NCI-H774 (cell line): ENCODE measurements at regions not wholly inside any gene's neighbourhood (a gene's known extent, or its start where the extent isn't known, plus 50 kb on each side); places are given as distances from the start of the nearest gene placed in this dataset.

Experiments used
- DNase-seq: peaks from one replicate; lab custom pipeline; 2025; lab: John Stamatoyannopoulos, UW

GRCh38 chr17:55582897-55583296 lies 71.6 kb upstream of the SMIM36 start:
- no peak for DNase-seq

- DNase-seq: no peak
These were observed 69.4 kb upstream of the SMIM36 start for GRCh38 chr17:55580596-55581133.

GRCh38 chr17:55577687-55578086 lies 66.4 kb upstream of the SMIM36 start:
- no peak for DNase-seq

GRCh38 chr17:55576996-55577586 lies 65.8 kb upstream of the SMIM36 start:
- DNase-seq: no peak

- no peak for DNase-seq
These were observed 65.2 kb upstream of the SMIM36 start for GRCh38 chr17:55576237-55576995.

DNA sequence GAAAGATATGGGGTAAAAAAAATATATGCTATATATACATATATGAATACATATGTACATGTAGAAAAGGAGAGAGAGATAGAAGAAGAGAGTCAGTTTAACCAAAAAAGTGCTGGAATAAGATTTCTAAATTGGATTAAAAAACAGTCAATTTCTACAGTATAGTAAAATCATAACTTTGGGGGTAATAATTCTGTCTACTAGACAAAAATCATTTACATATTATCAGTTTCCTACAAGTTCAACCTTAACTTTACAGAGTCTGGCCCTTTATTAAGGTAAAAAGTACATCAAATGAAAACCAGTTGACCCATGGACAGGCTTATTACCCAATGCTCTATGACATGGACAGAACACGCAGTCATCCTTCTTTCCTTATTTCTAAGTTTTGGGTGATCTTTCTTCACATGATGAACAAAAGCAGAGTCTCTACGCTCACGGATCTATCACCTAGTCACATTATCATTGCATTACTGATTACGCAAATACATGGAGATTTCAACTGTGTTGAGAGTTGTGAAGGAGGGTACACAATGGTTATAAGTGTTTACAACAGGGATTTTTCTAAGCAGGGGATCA lies 63.9 kb upstream of the SMIM36 start:
- no peak for DNase-seq

DNA sequence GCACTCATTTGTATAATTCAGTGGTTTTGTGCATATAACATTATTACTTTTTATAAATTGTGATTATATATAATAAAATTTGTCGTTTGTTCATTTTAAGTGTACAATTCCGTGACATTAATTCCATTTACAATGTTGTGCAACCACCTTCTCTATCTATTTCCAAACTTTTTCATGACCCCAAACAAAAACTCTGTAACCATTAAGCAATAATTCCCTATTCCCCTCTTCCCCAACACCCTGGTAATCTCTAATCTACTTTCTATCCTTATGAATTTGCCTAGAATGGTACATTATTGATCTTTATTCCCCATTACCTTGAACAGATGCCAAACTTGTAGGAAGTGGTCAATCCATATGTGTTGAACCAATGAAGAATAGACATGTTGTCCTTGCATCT lies 61.3 kb upstream of the SMIM36 start:
- no peak for DNase-seq

- no peak for DNase-seq
These were observed 60.9 kb upstream of the SMIM36 start for GRCh38 chr17:55572139-55572538.

DNA sequence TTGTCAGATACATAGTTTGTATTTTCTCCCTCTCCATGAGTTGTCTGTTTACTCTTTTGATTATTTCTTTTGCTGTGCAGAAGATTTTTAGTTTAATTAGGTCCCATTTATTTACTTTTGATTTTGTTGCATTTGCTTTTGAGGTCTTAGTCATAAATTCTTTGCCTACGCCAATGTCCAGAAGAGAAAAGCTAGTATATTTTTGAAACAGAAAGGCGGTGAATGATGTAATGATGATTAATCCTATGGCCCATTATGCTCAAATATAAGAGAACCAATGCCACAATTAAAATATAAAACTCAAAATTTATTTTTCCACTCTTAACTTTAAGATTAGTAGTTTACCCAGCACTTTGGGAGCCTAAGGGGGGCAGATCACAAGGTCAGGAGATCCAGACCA lies 59.8 kb upstream of the SMIM36 start:
- DNase-seq: no peak

- no peak for DNase-seq
These were observed 59.1 kb upstream of the SMIM36 start for GRCh38 chr17:55570391-55570790.

DNA sequence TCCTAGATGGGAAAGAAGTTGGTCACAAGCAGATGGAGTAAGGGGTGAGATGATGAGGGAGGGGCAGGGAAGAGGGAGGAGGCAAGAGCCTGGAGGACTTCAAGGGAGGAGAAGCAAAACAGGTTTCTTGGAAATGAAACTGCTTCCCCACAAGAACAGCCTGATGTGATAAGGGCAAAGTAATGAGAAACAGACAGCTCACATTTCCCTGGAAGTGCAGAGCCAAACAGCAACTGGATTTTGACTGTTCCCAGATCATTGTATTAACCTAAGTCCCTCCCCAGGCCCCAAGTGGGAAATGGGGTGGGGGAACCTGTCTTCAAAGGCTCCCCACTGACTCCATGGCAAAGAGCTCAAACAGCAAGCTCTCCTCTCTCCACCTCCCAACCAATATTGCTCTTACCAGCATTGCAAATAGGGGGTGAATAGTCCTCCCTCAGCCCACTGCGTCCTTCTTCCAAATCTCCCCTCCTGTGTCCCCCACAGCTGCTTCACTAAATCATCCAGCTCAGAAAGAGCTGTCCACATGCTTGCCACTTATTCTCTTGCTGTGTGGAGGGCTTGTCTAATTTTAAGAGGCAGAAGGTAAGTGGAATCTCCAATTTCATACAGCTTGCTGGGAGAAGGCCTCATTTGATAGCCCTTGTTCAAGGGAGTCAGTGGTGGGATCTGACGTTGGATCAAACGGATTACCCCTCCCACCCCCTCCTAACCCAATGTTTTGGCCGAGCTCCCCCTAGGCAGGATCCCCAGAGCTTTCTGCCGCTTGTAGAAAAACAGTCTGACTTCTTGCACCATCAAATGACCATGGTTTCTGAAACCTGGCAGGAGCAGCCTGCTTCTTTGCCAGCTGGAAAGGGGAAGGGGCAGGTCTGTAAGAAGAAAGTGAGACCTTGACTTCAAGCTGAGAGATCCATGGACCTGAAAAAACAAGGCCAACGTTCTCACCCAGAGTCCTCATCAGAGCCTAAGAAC lies 56.3 kb upstream of the SMIM36 start:
- no peak for DNase-seq

DNA sequence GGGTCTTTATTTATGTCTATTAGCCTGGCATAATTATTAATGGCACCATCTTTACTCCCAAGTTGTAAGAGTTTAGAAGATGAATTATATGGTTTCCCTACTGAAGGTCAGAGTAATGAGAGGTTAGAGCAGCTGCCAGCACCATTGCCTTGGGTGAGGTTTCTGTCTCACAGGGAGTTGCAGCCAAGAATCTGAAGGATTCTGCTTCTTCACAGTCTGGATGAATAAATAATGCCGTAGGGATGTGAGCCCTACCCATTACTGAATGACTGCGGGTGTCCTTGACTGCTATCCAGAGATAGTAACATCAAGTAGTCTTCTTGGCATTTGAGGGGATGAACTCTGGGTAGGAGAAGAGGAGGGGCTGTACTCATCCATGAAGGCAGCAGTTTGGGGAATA lies 52.8 kb upstream of the SMIM36 start:
- DNase-seq: no peak

DNA sequence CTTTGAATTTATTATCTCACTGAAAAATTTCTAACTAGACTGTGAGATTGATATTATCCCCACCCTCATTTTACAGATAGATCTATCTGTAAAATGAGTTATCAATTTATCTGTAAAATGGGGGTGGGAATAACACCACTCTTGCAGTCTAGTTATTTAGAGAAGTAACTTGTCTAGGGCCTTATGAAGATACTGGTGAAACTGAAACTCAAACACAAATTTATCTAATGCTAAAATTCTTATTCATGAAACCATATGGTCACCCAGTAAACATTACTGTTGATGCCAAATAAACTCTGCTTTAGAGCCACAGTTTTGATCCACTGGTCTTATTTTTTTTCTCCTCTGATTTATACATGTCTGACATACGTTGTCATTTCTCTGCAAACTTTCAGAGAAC lies 52.1 kb upstream of the SMIM36 start:
- DNase-seq: no peak

GRCh38 chr17:55561973-55562495 lies 50.8 kb upstream of the SMIM36 start:
- DNase-seq: no peak

DNA sequence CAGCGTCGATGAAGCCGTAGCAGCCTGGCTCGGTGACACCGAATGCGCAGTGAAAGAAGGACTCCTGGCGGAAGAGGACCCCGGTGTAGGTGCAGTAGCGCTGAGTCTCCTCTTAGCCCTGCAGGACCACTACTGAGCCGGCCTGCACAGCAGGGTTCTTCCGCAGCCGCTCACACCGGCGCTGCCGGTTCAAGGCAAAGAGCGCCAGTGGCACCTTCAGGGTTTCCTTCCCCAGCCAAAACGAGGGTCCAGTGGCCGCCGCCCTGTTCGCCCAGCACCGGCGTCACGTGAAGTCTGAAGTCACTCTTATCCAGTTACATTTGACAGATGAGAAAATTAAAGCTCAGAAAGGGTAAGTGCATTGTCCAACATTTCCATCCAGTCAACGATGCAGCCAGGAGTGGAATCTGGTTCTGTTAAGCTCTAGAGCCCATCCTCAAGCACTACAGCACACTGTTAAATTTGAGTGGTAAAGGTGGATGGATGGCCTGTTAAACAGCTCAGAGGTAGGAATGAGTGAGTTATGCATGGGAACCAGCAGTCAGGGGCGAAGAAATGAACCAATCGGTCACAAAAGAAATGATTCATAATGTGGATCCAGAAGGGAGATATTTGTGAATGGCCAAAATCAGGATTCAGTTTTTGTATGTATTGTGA lies 50.2 kb upstream of the SMIM36 start:
- no peak for DNase-seq
